Activated gamma-delta T cell treated with Interleukin-2 at 50 U/mL for 16 hours (primary cell): ENCODE measurements at regions not wholly inside any gene's neighbourhood (a gene's known extent, or its start where the extent isn't known, plus 50 kb on each side); places are given as distances from the start of the nearest gene placed in this dataset.

Source experiments
- DNase-seq: peaks from one replicate; pipeline ENCODE4 v3.0.0-alpha.2; 2020

DNA sequence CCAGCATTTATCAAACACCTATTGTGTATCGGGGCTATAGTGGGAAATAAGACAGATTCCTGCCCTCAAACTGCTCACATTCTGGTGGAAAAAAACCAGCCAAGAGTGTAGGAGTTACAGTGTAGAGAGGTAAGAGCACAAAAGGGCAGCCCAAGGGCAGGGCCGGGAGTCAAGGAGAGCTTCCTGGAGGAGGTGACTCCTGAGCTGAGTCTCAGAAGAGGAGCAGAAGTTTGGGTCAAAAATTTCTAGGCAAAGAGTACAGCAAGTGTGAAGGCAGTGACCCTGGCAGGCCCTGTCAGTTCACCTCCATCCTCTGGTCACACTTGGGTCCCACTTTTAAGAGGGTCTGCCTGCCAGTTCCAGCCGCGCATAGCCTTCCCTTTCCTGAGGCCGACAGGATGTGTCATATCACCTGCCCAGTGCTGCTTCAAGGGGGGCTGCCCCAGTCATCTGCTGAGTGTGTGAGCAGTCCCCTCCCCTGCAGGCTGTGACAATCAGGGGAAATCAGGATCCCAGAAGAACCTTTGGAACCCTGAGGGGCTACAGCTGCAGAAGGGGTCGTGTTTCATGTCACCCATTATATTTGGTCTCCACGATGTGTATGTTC is 118.4 kb downstream of the GLI2 start:
- no peak for DNase-seq

DNA sequence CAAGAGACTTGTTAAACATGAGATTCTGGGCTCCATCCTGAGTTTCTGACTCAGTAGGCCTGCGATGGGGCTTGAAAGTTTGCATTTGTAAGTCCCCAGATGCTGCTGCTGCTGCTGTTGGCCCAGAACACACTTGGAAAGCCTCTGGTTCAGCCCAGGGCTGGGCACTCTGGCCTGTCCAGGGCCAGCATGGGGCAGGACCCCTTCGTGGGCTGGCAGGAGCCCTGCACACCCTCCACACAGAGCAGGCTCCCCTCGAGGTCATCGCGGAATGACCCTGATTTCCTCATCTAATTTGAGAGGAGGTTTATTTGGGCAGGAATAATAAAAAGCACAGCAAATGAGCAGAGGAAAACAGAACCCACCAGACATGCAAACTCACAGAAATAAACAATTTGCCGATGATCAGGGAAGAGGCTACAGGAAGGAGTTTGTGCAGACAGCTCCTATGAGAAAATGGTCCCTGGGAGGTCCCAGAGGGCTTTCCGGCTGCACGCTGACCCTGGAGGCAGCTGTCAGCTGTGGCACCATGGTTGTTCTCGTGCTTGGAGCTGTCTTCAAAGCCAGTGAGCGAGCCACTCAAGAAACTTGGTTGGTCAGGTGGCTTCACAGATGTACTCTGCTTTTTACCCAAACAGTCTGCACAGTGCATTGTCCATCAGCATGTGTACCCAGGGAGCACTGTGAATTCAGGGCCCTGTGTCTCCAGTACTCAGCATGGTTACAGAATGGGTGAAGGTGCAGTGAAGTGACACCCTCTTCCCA is 119.3 kb downstream of the GLI2 start:
- no peak for DNase-seq

DNA sequence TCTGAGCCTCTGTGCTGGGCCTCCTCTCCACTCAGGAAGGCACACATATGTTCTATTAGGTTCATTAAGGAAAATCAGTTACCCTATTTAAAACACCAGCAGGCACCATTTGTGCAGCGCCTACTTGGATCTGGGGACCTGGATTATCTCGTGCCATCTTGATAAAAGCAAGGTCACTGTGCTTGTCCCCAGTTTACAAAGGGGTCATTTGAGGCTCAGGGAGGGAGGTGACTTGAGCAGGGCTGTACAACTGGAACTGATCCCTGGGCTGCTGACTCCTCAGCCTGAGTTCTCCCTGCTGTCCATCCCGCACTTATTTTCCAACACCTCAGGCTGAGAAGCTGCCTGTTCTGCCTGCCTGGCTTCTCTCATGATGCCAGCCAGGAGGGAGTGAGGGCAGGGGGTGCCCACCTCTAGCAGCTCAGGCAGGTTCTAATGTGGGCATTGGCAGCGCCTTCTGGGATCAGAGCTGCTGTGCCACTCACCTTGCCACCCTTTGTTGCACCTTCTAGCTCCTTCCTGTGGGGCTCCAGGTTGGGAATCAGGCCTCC is 120.3 kb downstream of the GLI2 start:
- no peak for DNase-seq

DNA sequence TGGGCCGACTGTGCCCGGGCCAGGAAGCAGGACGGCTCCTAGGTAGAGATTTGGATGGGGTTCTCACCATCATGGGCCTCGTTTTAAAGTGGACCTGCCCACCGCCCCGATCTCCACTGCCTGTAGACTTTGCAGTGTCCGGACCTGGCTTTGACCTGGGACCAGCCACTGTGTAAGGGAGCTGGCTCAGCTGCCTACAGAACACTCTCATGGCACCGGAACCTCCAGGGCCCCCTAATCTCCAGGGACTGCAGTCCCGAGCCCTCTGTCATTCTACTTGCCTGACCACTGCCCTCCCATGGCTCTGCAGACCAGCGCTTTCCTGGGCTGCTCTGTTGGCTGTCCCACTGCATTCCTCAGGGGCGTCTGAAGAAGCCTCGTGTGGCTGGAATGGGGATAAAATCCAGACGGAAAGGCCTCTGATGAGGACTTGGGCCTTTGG is 120.8 kb downstream of the GLI2 start:
- DNase-seq = no peak

DNA sequence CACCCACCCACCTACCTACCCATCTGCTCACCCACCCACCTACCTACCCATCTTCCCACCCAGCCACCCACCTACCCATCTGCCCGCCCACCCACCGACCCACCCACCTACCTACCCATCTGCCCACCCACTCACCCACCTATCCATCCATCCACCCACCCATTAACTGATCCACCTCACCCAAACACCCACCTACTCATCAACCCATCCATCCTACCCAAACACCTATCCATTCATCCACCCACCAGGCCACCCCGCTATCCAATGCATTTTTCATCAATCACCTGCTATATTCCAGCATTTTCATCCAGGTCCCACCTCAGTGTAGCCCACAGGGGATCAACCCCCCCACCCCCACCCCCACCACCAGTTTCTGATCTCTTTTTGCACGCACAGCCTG is 121.8 kb downstream of the GLI2 start:
- no peak for DNase-seq

DNA sequence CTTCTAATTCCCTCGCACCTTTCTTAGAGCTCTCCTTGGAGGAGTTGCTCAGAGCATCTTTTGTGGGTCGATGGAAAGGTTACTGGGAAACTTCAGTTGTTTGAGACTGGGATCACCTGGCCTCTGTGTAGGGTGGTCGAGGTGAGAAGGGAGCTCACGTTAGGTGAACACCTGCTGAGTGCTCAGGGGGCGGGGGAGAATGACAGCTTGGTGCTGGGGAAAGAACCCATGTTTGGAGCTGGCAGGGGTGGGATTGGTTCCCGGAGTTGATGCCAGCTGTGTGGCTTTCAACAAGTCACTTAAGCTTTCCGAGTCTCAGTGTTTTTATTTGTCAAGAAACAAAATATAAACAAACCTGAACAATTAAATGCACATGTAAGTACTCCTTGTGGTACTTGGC is 122.3 kb downstream of the GLI2 start:
- DNase-seq = no peak

DNA sequence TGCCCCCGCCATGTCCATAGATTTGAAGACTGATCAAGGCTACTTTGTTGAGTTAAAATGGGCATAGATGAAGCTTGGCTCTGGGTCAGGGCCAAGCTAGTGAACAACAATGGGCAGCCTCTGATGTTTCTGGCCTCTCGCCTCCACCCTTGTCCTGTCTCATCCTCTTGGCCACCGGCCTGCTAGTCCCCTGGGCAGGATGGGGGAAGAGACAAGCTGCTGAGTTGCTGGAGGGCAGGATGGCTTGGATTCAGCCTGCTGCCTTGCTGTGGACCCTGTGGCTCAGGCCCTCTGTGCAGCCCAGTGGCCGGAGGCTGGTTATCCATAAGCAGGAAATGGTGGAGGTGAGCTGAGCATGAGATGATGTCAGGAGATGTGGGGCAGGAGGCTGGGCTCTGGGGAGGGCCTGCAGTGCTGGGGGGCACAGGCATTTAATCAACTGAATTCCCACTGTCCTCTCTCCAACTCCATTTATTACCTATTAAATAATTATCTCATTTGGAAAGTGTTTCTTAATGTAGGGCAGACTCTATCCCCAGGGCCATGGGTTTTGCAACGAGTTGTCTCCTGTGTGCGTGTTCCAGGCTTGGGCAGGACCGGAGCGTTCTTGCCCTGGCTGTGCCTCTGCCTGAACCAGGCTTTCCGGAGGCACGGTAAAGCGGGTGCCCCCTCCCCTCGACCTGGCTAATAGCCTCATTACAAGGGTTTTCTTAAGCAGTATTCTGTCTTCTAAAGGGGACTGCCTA is 122.9 kb downstream of the GLI2 start:
- no peak for DNase-seq

DNA sequence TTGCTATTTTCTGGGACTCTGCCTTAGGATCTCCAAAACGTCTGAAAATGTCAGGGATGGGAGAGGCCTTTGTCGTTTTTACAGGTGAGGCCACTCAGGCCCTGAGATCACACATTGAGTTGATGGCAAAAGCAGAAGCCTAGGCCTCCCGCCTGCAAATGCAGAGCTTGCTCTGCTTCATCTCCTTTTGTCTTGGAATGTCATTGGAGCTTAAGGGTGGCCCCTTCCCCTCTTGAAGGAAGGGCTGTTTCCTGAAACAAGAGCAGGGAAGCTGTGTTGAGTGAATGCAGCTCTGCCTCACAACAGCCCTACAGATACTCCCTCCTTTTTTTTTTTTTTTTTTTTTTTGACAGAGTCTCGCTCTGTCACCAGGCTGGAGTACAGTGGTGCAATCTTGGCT is 123.5 kb downstream of the GLI2 start:
- no peak for DNase-seq

DNA sequence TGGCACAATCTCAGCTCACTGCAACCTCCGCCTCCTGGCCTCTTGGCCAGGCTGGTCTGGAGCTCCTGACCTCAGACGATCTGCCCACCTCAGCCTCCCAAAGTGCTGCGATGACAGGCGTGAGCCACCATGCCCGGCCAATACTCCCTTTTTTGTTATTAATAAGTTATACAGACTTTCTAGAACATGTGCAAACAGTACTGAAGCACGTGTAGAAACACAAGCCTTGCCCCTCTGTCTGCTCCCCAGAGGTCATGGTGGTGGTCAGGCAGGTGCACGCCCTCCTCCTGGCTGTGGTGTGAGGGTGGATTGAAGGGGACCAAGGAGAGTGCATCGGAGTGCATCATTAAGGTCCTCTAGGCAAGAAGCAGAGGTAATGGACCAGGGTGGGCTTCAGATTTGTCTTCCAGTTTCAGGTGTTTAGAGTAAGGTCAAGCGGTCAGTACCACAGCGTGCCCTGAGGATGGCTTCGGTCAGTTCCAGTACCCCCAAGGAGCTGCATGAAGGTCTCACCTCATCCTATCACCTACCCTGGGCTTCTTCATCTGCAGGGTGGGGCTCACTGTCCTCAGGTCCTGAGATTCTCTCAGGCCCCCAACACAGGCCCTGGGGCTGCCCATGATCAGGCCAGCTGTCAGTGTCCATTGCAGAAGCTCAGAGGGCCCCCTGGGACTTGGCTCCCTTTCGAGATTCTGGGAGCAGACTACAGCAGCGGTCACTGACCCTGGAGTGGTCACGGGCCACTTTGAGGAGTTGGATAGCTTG is 124.3 kb downstream of the GLI2 start:
- no peak for DNase-seq

DNA sequence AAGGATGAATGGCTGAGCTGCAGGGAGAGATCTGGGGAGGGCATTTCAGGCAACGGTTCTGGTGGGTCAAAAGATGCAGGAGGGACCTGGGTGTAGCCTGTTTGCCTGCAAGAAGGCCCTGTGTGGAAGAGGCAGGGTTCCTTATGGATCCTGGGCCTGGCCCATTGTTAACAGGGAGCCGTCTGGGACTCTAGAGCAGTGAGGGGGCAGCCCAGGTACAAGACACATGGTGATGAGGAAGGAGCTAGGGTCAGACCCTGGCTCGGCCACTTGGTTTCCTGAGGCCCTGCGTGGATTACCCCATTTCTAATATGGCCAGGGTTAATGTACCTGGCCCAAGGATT is 124.9 kb downstream of the GLI2 start:
- no peak for DNase-seq

DNA sequence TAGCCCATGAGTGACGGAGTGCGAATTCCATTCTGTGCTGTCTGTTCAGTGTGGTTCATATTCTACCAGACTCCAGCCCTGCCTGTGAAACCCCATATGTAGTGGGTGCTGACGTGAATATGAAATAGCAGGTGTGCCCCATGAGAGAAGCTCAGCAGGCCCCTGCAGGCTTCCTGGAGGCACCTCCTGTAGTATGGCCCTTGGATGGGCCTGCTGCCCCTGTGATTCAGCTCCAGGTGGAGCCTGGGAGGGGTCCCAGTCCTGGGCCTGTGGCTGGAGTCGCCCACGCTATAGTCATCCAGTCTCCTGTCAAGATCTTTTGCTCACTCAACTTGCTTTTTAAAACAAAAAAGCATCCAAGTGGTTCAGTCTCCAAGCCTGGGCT is 125.5 kb downstream of the GLI2 start:
- DNase-seq = no peak

DNA sequence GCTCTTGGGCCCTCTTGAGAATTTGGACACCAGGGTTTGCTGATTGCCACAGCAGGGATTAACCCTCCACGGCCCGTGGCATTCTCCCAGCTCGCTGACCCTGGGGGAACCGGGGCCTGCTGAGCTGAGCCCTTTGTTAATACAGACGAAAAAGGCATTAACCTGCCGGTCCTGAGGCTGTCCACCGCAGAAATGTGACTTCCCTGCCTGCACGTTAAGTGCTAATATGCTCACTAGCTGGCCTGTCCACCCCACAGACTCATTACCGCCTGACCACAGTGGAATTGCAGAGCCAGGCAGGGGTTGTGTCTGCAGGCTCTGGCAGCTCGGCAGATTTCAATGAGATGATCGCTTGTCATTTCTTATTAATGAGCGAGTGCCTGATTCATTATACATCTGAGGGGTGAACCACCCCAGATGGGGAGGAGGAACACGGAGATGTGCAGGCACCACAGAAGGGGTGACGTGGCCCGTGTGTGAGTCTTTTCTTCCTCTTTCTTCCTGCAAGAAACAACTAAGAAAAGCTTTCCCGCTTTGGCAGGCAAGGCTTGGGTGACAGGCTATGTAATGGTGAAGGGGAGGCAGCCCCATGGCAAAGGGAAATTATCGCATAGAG is 126.0 kb downstream of the GLI2 start:
- no peak for DNase-seq

DNA sequence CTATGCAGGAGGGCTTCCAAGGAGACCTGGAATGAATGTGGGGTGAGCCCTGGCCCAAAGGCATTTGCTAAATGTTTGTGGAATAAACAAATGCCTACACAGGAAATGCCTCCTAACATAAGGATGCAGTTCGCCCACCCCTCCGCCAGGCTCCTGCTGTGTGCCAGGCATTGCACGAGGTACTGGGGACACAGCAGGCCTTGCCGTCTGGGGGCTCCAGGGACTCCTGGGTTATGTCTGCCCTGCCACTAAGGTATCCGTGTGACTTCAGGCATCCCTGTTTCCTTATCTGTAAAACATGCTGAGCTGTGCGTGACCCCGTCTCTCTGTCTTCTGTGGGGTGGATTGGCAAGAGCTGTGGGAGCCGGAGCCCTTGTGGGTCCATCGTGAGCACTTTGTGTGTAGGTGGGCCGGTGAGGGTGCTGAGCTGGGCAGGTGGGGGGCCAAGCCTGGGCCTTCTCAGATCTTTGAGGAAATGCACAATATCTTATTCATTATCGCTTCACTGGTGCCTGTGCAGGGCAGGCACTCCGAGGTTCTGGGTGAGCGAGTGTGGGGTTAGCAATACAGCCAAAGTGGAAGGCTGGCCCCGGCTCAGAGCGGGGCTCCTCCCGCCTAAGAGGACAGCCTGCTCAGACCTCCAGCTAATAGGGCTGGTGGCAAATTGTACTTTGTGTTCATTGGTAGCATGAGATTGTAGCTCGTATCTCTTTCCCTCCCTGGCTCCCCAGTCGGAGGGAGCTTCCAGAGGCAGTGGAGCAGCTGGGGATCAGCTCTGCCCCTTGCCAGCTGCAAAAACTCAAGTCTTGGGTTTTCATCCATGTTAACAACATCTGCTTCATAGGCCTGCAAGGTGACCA is 126.8 kb downstream of the GLI2 start:
- DNase-seq = no peak

DNA sequence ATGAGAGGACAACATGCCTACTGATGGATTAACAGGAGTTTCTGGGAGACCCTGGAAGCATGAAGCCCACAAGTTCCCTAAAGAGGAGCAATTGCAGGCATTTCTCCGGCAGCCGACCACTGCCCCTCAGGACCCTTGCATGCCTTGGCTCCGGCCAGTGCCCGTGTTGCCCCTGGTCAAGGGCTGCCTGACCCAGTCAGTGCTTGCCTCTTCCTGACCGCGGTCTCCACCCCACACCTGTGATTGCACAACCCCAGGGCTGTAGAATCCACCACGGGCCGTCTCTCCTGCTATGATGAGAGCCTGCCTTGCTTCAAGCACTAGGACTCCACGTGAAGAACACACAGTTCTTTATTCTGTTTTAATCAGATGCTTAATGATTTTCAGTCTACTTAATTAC is 127.5 kb downstream of the GLI2 start:
- no peak for DNase-seq

DNA sequence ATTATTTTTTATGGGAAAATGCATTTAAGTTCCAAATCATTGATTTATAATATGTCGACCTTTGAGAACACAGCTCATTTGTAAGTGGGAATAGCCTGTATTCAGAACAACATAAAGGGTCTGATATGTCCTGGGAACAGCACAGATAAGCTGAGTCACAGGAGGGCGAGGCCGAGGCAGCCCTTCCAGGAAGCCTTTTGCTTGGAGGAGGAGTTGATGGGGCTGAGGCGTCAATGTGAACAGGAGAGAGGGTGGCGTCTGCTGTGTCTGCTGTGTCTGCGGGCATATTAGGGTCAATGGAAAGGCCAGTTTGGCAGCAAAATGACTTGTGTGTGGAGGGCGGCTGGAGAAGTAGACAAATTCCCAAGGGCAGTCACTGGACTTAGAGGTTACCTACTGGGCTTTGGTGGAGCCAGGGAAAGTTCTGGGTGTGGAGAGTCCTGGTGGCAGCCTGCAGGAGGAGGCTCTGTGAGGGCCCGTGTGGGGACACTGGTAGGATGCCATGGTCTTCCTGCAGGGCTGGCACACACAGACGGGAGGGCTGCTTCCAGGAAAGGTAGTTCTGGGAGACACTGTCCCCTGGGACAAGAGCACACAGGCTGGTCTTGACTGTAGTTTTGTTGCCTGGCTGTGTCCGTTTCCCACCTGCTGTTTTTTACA is 128.1 kb downstream of the GLI2 start:
- no peak for DNase-seq

DNA sequence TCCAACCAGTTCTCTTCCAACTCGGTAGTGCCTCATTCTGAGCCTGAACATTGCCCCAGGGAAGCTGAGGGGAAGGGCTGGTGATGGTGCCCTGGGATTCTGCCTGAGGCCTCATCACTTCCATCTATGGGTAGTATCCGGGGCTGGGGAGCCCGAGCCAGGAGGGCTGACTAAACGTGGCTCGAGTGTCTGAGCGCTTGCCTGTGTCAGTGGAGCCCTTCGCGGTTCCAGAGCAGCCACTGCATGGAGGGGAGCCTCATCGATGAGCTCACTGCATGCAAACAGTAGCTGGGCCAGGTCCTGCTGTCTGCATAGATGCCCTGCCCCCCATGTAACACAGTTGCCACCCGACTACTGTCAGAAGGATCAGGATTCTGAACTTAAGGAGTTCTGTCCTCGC is 129.3 kb downstream of the GLI2 start:
- DNase-seq = no peak

DNA sequence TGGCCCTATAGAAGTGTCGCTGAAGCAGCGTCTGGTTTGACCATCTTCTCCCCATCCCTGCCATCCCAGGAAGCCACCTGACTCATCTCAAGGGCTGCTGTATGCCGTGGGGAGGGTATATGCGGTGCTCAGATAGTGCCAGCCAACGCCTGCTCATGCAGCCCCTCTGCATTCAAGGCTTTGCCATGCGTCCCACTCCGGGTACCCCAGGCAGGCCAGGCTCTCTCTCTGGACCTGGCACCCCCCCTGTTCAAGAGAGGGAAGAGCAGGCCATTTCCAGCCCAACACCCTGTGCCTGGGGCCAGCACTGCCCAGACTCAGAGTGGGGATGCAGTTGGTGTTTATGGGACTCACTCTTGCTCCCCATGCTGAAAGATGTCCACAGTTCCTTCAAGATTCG is 130.0 kb downstream of the GLI2 start:
- no peak for DNase-seq

DNA sequence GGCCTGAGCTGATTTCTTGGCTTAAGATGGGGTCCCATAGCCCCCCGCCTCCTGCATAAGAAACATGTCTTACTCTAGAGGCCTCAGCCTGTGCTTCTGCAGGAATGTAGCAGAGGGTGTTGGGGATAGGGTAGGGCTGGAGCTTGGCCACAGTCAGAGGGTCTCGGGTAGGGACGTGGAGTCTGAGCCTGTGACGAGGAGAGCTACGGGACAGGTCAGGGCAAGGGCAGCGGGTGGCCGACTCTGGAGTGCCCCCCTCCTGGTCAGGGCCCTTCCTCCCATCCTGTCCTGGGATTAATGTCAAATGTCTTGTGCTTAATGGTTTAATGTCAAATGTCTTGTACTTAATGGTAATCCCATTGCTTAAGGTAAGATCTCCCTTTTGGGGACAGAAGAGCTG is 130.4 kb downstream of the GLI2 start:
- no peak for DNase-seq

DNA sequence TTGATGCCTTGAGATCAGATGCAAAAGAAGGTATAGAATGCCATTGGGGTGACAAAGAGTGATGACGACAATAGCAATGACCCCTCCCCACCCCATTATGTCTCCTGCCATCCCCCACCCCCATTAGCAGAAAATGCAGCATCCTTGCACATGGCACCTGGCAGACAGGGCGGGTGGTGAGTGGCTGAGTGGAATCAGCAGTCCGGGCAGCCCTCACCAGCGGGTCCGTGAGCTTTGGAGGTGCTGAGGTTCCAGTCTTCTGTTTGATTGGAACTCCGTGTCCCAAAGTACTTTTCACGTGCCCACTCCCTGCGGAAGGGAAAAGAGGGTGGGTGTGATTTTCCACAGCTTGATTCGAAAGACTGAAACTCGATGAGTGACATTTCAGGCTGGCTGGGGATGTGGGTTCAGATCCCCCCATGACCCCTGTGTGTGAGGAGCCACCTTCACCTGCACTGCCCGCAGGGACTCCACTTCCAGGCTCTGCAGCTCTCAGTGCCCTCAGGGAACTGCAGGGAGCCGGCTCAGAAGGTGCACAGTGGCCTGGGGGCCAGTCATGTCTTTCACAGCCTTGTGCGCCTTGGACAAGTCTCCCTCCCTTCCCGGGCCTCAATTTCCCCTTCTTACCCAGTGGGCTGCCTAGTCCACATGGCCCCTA is 130.9 kb downstream of the GLI2 start:
- DNase-seq = no peak
